ENCODE measurements at regions not wholly inside any gene's neighbourhood (a gene's known extent, or its start where the extent isn't known, plus 50 kb on each side); places are given as distances from the start of the nearest gene placed in this dataset.

GRCh38 chr7:52652621-52653020 is 382.8 kb upstream of the POM121L12 start:
- TF ChIP-seq, protein P1, sequence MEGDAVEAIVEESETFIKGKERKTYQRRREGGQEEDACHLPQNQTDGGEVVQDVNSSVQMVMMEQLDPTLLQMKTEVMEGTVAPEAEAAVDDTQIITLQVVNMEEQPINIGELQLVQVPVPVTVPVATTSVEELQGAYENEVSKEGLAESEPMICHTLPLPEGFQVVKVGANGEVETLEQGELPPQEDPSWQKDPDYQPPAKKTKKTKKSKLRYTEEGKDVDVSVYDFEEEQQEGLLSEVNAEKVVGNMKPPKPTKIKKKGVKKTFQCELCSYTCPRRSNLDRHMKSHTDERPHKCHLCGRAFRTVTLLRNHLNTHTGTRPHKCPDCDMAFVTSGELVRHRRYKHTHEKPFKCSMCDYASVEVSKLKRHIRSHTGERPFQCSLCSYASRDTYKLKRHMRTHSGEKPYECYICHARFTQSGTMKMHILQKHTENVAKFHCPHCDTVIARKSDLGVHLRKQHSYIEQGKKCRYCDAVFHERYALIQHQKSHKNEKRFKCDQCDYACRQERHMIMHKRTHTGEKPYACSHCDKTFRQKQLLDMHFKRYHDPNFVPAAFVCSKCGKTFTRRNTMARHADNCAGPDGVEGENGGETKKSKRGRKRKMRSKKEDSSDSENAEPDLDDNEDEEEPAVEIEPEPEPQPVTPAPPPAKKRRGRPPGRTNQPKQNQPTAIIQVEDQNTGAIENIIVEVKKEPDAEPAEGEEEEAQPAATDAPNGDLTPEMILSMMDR (IDR thresholded peaks at IDR 0.05; ENCODE audit: insufficient read depth, low read length, poor library complexity, severe bottlenecking): no peak
- no peak for TF ChIP-seq EZH2phosphoT487 (conservative IDR thresholded peaks at IDR 0.05; ENCODE audit: low read length)
